Transverse colon (tissue), 3 donors: ENCODE measurements at regions not wholly inside any gene's neighbourhood (a gene's known extent, or its start where the extent isn't known, plus 50 kb on each side); places are given as distances from the start of the nearest gene placed in this dataset.

ENCODE experiments used
- CTCF ChIP-seq, 5 experiments: fragments of 200-600 bp in 3 of 5; fragments of 450-650 bp in 2 of 5; sonication (generic) in 3 of 5; IDR thresholded peaks; 1 replicate in 2 of 5; 2 replicates in 3 of 5; pipeline ENCODE4 v1.5.1; 2016 to 2017; ENCODE audit warnings: antibody characterized with exemption in 5 of 5, inconsistent platforms in 3 of 5, mild to moderate bottlenecking in 2 of 5, moderate library complexity in 1 of 5
- EP300 ChIP-seq: sonication (generic); formaldehyde crosslinking; IDR thresholded peaks from one replicate; pipeline ENCODE4 v1.6.1; 2017; ENCODE audit warnings: antibody characterized with exemption, low read depth
- POLR2A ChIP-seq: fragments of 450-650 bp; IDR thresholded peaks from one replicate; pipeline ENCODE4 v1.6.1; 2016; ENCODE audit warnings: antibody characterized with exemption, mild to moderate bottlenecking, moderate library complexity

- TF ChIP-seq POLR2A (no peak), CTCF (IDR thresholded peaks at IDR 0.05) (no peak), EP300 (no peak)
Observed at GRCh38 chr6:19415605-19416326, 421.4 kb upstream of the ID4 start.
